Fibroblast of peridontal ligament (primary cell): ENCODE measurements at regions not wholly inside any gene's neighbourhood (a gene's known extent, or its start where the extent isn't known, plus 50 kb on each side); places are given as distances from the start of the nearest gene placed in this dataset.

Experiments used
- DNase-seq: peaks from one replicate; pipeline ENCODE4 v3.0.0-alpha.2; 2010; ENCODE audit errors: extremely low read depth

DNA sequence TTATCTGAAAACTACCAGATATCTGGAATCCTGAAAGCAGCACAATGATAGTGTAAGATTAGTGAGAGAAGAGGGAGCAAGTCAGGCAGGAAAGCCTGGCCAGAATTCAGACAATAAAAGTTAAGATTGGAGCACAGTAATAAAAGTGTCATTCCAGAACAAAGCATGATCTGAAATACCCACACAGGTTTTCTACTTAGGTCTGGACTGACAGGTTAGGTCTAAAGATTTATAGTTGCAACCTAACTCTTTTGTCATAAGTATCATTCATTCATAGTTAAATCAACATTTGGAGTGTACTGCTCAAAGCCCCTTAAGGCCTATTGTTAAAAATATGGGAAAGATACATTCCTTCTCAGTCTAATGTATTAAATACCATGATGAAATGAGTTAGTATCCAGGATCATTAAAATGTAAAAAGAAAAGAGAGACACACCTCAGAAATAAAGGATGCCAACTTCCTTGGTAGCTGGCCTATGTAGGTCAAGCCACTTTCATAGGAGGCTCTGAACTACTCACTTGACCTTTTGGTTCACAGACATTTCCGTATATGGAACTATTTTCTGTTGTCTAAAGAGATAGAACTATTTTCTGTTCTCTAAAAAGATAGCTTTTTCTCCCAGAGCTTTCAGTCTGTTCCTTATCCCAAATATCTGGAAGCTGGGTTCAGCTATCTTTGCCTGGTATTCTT, 105.2 kb downstream of the FAS start:
- DNase-seq = no peak

DNA sequence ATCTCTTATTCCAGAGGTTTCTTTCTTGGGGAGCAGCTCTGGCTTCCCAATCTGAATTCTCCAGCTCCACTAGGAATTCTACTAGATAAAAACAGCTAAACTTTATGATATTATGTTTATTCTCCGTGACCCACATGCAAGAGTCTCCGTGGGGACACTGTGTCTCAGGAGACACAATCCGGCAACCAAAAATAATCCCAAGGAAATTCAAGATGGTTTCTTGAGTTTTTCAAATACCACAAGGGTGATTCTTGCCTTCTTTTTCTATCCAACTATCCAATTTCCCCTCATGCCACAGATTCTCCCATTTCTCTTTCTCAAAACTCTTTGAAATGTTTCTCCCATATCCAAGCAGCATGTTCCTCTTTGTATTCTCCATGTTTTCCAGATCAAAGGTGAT, 103.1 kb downstream of the FAS start:
- DNase-seq = peak; percentile 38

DNA sequence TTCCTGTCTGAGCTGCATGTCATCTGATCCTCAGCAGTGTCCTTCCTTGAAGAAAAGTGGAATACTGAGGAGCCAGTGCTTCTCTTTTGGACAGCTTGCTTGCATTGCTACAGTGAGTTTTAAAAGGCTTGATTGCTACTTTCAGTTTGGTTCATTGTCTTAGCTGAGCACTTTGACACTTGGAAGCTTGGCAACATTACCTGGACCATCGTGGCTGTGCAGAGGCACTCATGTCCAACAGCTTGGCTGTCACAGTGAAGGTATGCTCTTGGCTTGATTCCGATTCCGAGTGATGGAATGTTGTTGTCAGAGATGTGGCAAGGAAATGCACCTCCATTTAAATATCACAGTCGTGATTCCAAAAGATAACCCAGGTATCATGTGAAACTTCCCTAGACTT, 102.4 kb downstream of the FAS start:
- no peak for DNase-seq

DNA sequence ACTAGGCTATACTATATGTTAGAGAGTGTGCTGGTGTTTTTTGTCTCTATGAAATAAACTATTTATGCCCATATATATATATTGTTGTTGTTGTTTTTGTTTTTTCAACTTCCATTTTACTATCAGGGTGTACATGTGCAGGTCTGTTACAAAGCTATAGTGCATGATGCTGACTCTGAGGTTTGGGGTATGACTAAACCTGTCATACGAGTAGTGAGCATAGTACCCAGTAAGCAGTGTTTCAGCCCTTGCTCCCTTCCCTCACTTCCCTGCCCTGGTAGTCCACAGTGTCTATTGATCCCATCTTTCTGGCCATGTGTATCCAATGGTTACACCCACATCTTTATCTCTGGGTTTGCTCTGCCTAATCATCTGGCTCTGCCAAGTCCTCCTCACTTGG, 101.8 kb downstream of the FAS start:
- no peak for DNase-seq

DNA sequence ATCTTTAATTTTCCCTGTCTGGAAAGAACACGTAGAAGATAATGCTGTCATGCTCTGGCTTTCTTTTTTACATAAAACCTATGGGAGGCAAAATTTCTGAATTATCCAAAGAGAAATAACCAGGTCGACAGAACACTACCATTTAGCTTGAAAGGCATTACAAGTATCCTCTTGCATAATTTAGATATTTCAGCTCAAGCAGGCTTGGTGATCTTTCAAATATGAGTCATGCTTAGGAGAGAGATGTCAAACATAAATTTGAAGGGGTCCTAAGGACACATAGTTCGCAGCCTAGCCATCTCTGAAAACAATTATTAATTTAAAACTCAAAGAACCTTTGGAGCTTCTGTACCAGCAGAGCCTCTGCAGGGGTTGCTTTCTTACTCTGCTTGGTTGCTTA, 100.9 kb downstream of the FAS start:
- DNase-seq = peak; percentile 58

DNA sequence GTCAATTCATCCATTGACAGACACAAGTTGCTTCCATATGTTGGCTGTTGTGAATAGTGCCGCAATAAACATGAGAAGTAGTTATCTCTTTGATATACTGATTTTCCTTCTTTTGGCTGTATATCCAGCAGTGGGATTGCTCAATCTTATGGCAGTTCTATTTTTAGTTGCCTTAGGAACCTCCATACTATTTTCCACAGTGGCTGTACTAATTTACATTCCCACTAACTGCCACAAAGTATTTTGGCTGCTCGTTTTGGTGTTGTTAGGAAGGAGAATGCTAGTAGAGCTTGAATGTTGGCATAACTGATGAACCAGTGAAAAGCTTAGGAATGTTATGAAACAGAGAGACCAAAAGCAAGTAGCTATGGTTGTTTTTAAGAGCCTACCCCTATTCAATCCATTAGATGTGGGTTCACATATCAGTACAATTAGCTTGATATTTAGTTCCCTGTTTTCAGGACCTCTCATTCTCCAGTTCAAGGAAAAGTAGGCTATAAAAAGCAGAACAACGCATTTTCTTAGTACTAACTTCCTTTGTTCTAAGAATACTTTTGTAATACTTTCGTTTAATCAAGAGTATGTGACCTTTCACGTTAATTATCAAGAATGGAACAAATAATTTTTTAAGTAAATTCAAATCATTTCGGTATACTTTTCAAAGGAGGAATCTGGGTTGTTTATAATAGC, 100.3 kb downstream of the FAS start:
- peak; percentile 94 for DNase-seq

DNA sequence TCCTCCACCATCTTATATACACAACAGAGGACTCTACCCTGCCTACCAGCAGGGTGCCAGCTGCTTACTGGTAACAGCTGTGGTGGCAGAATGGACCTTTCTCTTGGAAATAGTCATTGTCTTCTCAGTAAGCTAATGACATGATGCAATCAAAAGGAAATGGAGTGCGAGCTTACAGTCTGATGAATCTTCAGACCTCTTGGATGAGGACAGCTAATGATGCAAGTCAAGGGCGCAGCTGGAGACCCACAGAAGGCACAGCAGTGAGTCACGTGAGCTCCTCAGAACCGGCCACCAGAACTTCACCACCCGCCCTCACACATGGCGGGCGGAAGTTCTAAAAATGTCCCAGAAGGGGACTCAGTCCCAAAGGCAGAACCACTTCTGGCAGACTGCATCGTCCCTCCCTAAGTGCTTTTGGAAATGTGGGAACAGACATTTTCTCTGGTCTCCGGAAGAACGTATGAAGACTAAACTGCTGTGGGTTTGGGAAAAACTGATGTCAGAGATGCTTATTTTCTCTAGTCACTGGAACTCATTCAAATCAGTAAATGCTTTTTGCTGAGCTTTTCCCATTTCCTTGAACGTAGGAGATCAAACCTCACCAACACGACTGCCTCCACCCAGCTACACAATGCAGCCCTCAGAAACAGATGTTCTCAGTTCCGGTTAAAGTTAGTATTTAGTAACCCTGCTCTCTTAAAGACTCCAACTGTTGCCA, 96.4 kb downstream of the FAS start:
- DNase-seq = peak; percentile 98

DNA sequence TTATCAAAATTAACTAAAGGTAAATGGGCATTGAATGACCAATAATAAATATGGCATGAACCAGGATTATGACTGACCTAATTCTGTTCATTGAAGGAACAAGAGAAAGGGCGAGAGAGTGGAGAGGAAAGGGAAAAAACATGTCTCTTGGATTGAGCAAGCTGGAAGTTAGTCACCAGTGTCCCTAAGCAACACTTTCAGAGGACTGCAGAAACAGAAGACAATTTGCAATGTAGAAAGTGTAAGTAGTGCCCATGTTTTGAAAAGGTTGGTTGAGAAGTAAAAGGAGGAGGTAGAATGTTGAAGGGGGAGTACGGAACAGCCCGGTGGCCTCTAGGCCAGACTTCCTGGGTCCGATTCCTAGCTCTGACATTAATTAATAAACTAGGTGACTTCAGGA, 94.6 kb downstream of the FAS start:
- DNase-seq = no peak

DNA sequence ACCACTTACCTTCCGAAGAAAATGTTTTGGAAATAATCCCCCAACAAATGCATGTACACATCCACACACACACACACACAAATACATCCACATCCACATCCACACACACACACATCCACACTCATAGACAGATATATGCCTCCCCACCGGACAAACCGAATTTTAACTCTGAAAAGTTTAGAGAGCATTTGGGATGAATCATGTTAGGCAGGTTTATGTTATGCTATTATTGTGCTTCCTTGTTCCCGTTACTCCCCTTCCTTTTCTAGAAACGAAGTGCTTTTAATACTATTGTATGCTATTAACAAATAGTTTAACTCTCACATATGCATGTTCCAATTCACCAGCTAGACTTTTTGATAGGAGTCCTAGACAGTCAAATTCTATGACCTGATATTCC, 91.5 kb downstream of the FAS start:
- DNase-seq = no peak

DNA sequence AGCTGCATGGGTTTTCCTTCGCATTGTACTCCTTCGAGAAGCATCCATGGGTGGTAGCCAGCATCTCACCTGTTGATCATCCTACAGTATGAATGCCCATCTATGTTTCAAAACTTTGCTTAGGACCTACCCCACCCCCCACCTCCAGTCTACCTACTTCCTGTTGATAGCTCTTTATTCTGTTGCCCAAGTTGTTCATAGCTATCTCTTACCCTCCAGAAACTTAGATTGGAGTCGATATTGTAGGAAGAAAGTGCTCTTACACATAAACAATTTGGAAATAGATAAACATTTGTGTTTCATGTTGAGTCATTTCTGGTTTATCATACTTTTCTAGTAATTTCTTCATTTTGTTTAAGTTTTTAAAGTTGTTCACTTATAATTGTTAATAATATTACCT, 90.1 kb downstream of the FAS start:
- no peak for DNase-seq

DNA sequence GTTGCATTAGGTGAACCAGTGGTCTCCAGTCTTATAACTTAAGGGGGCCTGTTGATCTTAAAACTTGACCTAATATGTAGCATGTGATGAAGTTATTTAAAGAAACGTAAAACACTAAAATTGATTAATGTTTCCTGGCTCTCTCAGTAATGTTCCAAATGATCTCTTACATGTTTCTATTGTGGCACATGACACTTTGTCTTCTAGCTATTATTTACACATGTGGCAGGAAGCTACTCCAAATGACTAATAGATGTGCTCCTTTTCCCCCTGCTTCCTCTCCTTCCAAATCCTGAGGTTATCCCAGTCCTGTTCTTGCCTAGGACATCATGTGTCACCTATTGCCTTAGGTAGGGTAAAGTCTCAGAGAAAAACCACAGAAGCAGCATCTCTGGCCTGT, 89.4 kb downstream of the FAS start:
- DNase-seq = no peak

DNA sequence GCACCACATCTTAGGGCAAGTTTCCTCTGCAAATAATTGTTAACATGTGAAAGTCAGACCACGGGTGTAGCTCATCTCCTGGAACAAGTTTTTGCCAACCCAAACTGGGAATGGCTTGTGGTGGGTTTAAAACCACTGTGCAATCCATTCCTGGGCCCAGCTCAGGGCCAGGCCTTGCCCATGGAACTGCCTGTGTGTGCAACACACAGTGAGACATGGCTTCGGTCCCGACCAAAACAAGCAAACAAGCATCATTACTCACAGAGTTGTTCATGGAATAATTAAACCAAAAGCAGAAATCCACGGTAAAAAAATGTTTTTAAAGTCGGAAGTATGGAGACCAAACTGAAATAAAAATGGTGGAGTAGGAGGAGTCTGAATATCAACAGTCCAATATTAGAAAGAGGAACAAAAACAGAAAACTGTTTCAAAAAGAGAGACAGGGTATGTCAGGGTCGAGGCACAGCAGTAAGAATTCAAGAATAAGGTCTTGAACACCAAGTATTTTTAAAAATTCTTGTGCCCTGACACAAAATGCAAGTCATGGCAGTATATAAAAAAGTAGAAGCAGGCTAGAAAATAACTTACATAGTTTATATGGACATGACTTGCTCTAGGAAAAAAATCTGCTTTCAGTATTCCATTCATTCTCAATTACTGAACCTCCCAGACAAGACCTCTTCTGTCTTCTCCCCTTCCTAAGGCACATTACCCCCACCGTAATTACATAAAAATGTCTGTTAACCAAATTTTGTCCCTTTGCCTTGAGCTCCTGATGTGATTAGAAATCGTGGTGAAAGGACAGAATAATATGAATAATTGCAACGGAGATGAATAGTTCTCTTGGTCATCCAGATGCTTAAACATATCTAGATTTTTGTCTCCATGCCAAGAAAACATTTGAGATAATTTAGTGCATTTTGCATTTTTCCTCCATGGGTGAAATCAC, 88.4 kb downstream of the FAS start:
- DNase-seq = peak; percentile 62

DNA sequence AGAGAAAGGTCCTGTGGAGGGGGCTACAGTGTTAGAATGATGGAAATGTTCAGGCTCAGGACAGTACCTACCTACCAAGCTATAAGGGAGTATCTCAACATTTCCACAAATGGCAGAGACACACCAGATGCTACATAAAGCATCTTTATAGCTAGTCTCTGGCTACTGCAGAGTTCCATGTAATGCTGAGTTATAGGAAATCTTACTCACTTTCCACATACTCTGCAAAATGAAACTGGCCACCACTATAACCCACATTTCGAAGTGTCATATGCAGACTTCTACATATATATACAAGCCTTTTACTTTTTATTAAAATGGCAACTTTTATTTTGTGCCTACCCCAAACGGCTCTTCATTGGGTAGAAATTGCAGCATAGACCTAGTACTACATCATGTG, 85.5 kb downstream of the FAS start:
- DNase-seq = no peak

DNA sequence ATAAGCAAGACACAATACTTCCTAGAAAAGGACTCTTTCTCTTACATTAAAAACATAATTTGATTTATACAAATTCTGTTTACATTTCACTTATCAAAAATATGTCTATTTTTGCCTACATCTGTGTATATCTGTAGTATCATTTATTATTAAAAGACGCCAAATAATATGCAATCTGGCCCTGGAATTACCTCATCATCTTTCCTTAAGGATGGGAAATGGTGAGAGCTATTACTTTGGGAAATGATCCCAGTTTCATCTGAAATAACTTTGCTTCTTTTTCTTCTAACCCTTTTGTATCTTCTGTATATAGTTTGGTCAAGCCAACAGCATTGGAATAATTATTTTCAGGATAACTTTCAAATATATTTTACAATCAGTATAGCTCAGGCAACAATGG, 85.0 kb downstream of the FAS start:
- DNase-seq = no peak

DNA sequence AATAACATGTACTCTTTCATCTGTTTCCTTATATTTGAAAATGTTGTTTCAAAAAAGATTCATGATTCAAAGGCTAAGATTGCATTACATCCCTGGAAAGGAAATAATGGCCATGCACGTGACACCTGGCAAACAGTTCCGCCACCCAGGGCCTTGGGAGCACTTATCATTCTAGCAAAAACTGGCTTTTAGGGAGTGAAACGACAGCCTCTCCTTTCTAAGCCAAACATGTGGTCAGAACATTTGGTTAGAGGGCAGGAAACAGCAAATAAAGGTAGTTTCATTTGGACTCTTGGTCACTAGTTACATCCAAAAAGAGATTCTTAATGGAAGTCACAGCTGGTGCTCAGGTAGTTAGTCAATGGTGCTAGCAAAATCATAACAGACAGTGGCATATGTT, 83.5 kb downstream of the FAS start:
- DNase-seq = no peak

DNA sequence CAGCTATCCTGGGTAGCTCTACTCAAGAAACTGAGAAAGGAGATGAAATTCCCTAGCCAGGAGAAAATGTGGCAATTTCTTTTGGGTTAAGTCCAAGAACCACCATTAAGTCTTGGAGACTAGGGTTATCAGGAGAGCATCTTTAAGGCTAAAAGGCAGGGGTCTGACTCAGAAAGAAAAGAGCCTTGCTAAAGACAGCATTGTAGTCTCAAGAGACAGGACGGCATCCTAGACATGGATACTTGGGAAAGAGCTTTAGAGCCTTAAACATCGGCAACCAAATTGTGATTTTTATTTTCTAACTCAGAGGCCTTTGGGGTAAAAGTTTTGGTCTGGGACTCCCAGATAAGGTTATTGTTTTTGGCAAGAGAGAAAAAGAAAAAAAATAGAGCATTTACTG, 83.1 kb downstream of the FAS start:
- peak; percentile 40 for DNase-seq

DNA sequence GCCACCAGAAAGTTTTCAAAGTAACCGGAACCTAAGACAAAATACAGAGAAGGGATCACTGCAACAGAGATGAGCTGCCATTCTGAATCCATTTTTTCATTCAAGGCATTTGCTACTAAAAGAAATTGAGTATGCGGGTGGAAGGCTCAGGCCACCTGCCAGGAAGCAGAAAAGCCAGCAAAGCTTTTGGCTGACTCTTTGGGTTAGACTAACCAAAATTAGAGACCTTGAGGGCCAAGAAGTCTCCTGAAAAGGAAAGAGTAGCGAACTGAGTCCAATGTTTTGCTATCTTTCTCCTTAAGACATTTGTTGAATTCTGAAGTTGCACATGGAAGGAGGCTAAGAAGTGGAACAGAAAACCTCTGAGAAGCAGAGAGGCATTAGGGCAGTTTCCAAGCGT, 79.0 kb downstream of the FAS start:
- no peak for DNase-seq
